Bronchial epithelial cell (primary cell): ENCODE measurements at regions not wholly inside any gene's neighbourhood (a gene's known extent, or its start where the extent isn't known, plus 50 kb on each side); places are given as distances from the start of the nearest gene placed in this dataset.

Source experiments
- DNase-seq: peaks from one replicate; pipeline ENCODE4 v3.0.0-alpha.2; 2010; ENCODE audit warnings: low read depth
- FAIRE-seq: peaks from 2 replicates; lab custom pipeline; 2011; peaks lifted over from hg19 to GRCh38; lab: Jason Lieb, UNC
- H3K27me3 ChIP-seq: 2 replicates; pipeline ENCODE4 v1.5.1; 2011; ENCODE audit warnings: low read length; ENCODE audit not compliant: control insufficient read depth, insufficient read depth
- H3K36me3 ChIP-seq: 2 replicates; pipeline ENCODE4 v1.5.1; 2011; ENCODE audit warnings: low read length; ENCODE audit not compliant: control insufficient read depth, insufficient read depth
- H3K4me3 ChIP-seq: 2 replicates; pipeline ENCODE4 v1.5.1; 2011; ENCODE audit warnings: mild to moderate bottlenecking, low read depth, low read length, control low read depth
- TF ChIP-seq, protein P1 (sequence below): IDR thresholded peaks from 2 replicates; pipeline ENCODE4 v1.5.1; 2011; ENCODE audit warnings: mild to moderate bottlenecking, moderate library complexity, low read length, control low read depth, inconsistent platforms; ENCODE audit not compliant: insufficient read depth, severe bottlenecking

DNA sequence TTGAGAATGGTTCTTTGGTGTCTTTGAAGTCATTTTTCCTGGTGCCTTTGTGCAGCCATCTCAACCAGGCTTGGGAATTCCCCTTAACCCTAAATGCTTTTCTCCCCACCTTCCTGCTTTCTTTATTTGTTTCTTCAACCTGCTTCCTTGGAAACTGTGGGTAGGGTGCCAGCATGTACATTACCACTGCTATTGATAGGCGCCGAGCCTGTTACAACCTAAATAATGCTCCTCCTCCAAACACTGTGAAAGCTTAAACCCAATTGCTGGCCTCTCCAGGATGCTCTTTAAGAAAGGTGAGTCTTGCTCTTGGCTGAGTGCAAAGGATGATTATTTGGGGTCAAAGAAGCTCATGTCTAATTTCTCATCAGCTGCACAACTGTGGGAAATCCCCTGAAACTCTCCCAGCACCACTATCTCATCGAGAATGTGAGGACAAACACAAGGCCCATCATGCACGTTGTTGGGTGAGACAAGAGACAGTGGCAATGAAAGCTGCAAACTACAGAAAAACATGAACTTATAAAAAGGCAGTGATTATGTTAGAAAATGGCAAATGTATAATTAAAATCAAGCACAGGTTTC, 285.5 kb upstream of the IGFBP3 start:
- Histone ChIP-seq H3K4me3 (no peak overlapping the region), H3K36me3 (no peaks in the 10 kb centered on the region), H3K27me3 (no peaks in the 10 kb centered on the region)
- peak; percentile 23 for DNase-seq
- TF ChIP-seq, protein P1, sequence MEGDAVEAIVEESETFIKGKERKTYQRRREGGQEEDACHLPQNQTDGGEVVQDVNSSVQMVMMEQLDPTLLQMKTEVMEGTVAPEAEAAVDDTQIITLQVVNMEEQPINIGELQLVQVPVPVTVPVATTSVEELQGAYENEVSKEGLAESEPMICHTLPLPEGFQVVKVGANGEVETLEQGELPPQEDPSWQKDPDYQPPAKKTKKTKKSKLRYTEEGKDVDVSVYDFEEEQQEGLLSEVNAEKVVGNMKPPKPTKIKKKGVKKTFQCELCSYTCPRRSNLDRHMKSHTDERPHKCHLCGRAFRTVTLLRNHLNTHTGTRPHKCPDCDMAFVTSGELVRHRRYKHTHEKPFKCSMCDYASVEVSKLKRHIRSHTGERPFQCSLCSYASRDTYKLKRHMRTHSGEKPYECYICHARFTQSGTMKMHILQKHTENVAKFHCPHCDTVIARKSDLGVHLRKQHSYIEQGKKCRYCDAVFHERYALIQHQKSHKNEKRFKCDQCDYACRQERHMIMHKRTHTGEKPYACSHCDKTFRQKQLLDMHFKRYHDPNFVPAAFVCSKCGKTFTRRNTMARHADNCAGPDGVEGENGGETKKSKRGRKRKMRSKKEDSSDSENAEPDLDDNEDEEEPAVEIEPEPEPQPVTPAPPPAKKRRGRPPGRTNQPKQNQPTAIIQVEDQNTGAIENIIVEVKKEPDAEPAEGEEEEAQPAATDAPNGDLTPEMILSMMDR = no peak
- FAIRE-seq = no peak

DNA sequence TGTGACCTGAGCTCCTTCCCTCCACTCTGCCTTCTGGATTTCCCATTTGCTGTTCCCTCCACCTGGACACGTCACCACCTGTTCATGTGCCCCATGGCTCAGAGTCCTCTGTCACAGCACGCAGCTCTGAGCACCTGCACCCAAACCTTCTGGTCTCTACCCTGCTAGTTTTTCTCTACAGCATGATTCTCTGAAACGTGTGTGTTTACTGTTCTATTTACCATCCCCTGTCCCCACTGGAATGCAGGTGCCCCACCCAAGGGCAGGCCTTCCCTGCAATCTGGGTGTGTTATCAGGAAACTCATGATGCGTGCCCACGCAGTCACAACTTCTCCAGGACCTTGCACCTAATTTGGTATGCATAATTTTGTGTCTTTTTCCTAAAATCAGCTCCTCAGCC, 284.4 kb upstream of the IGFBP3 start:
- TF ChIP-seq, protein P1 = no peak
- DNase-seq (peak; percentile 53), FAIRE-seq (no peak)
- Histone ChIP-seq H3K27me3 (no peaks in the 10 kb centered on the region), H3K36me3 (no peaks in the 10 kb centered on the region), H3K4me3 (no peak overlapping the region)

DNA sequence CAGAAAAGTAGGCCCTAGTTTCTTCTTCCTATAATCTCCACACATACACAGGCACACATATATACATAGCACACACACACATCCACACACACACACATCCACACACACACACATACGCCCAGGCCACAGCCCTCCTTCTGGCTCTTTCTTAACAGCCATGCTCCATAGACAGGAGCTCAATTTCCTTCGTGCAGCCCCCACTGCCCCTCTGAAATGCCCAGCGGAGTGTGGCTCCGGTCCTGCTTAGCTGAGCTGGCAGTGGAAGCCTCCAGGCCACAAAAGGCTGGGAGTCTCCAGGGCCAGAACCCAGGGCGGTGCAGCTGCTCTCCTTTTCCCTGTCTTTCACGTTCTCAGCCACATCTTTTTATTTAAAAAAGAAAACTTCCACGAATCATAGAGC, 282.9 kb upstream of the IGFBP3 start:
- Histone ChIP-seq H3K4me3 (no peak overlapping the region), H3K36me3 (no peaks in the 10 kb centered on the region), H3K27me3 (no peaks in the 10 kb centered on the region)
- TF ChIP-seq, protein P1 = no peak
- FAIRE-seq (no peak), DNase-seq (no peak)

DNA sequence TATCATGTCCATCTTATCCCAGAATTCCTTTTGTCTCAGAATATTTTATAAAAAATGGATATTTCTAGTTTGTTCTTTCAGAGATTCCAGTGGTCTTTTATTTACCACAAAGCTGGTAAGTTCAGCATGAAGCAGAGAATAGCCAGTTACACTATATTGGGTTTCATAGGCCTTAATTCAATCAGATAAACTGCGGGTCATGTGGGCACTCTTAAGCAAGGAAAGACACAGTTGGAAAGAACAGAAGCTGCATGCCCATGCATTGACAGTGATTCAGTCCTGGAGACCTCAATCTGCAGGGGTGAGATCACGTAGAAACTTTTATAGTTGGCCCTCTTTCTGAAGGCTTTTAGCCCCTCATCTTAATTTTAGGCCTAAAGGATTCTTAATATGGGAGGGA, 281.3 kb upstream of the IGFBP3 start:
- no peak for FAIRE-seq
- TF ChIP-seq, protein P1 = no peak

DNA sequence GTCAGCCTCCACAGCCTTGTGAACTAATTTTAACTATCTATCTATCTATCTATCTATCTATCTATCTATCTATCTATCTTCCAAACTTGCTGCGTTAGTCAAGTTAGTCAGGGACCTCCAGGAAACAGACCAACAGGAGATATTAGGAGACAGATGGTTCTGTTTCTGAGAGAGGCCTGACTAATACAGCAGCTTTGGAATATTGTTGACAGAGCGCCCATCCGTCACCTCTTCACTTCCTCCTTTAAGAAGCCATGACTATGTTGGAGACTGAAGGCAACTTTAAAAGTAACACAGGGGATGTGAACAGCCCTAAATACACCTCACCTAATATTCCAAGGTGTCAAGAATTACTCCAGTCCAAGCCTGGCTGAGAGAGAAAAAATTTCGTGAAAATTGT, 280.9 kb upstream of the IGFBP3 start:
- TF ChIP-seq, protein P1 = no peak
- FAIRE-seq = no peak
- no peak for DNase-seq
- Histone ChIP-seq H3K4me3 (no peak overlapping the region), H3K27me3 (no peaks in the 10 kb centered on the region), H3K36me3 (no peaks in the 10 kb centered on the region)

More for the DNA sequence above, 281.3 kb upstream of the IGFBP3 start:
- H3K36me3 ChIP-seq = no peaks in the 10 kb centered on the region
- DNase-seq = no peak
- no peak overlapping the region for H3K4me3 ChIP-seq
- no peaks in the 10 kb centered on the region for H3K27me3 ChIP-seq

DNA sequence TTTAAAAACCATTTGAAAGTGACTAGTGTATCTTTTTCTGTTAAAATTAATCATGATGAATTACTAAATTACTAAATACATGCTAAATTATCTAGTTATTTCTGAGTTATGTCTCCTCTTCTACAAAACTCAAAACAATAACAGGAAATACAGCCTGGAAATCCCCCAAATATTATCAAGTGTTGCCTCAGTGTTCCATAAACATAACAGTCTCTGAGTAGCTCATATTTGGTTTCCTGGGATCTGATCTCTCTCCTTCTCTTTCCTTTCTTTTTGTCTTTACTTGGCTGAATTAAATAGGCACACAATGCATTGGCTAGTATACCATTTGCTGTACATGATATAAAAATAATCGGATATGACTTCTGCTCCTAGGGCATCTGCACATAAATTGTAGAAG, 277.6 kb upstream of the IGFBP3 start:
- no peaks in the 10 kb centered on the region for H3K27me3 ChIP-seq
- H3K36me3 ChIP-seq = no peaks in the 10 kb centered on the region
- H3K4me3 ChIP-seq = no peak overlapping the region
- TF ChIP-seq, protein P1 = no peak
- DNase-seq = no peak
- FAIRE-seq = no peak
